ENCODE measurements at regions not wholly inside any gene's neighbourhood (a gene's known extent, or its start where the extent isn't known, plus 50 kb on each side); places are given as distances from the start of the nearest gene placed in this dataset.

DNA sequence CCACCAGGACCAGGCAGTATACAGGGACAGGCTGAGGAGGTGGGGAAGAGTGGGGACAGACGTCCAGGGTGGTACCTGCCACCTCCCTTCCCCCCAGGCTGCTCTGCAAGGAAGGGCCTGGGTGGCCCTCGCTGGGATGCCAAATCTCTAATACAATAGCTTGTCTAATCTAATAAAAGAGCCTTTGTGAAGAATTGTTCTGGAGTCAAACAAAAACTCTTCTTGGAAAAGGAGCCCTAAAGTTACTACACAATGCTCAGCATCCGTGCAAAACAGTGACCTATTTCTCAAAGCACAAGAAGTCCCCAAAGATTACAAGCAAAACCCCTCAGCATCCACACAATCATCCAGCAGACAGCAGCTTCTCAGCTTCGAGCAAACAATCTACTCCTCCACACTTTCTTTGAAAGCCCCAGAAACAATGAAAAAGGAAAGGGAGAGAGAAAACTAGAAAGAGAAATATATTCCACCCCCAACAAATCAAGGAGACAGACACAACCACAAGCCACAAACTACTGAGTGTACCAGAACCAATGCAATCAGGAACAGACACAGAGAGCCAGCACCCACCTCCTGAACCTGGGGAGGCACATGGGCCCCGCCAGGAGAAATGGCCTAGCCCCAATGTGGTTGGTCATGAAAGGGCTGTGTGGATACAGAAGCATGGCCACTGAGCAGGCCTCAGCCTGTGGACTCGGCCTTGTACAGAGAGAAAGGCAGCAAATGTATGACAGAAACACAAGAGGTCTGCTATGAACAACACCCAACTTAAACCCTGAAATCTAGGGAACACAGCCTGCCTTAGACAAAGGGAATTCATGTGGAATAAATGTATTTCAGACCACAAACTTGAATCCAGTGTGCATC, 177.1 kb upstream of the CHRNA7 start:
- no peak for FAIRE-seq
- DNase-seq (ENCODE audit: insufficient read length, low spot score): no peak

- DNase-seq (ENCODE audit: insufficient read length, low spot score) (no peak), FAIRE-seq (no peak)
Measured at GRCh38 chr15:31856581-31856980, 173.7 kb upstream of the CHRNA7 start.

GRCh38 chr15:31857194-31857593, 173.1 kb upstream of the CHRNA7 start:
- DNase-seq (ENCODE audit: insufficient read length, low spot score) (no peak), FAIRE-seq (no peak)

GRCh38 chr15:31858026-31858425, 172.3 kb upstream of the CHRNA7 start:
- DNase-seq (ENCODE audit: insufficient read length, low spot score): no peak
- no peak for FAIRE-seq

DNA sequence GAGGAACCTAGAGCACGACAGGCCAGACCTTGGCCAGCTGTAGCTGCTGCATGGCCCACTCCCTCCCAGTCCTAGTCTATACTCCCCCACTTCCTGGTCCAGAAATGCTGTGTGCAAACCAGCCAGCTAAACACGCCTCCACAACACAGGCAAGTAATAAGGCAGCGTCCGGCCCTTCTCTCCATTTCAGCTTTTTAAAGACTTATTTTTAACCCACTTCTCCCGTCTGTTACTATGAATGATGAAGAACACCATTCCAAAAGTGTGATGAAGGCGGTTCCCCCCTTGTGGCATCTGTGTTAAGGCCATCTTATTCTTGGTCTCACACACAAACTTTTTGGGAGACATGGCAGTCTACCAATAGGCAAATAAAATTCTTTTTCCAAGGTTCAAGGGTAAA, 164.1 kb upstream of the CHRNA7 start:
- FAIRE-seq (no peak), DNase-seq (ENCODE audit: insufficient read length, low spot score) (no peak)

GRCh38 chr15:31867536-31868442, 162.5 kb upstream of the CHRNA7 start:
- FAIRE-seq: peak; percentile 82
- DNase-seq (ENCODE audit: insufficient read length, low spot score): peak; percentile 36

- FAIRE-seq (no peak), DNase-seq (ENCODE audit: insufficient read length, low spot score) (no peak)
Measured at GRCh38 chr15:31869686-31870307, 160.5 kb upstream of the CHRNA7 start.

GRCh38 chr15:31870328-31871165, 159.8 kb upstream of the CHRNA7 start, which contains the start of gene OTUD7A:
TSS of gene OTUD7A (minus strand) at chr15:31870673.
- FAIRE-seq (peak; percentile 14), DNase-seq (ENCODE audit: insufficient read length, low spot score) (peak; percentile 83)

- DNase-seq (ENCODE audit: insufficient read length, low spot score): no peak
- peak; percentile 28 for FAIRE-seq
Measured at GRCh38 chr15:31871166-31871886, 159.0 kb upstream of the CHRNA7 start.

DNA sequence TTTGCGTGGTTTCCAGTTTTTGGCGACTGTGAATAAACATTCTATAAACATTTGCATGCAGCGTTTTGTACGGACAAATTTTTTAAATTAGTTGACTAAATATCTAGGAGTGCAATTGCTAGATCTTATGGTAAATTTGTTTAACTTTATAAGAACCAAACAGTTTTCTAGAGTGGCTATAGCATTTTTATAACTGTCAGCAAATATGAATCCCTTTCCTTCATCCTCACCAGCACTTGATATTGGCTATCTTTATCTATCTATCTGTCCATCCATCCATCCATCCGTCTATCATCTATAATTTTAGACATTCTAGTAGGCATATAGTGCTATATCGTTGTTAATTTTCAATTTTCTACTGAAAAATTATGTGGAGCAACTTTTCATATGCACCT, 158.4 kb upstream of the CHRNA7 start:
- DNase-seq (ENCODE audit: insufficient read length, low spot score) (no peak), FAIRE-seq (no peak)

DNA sequence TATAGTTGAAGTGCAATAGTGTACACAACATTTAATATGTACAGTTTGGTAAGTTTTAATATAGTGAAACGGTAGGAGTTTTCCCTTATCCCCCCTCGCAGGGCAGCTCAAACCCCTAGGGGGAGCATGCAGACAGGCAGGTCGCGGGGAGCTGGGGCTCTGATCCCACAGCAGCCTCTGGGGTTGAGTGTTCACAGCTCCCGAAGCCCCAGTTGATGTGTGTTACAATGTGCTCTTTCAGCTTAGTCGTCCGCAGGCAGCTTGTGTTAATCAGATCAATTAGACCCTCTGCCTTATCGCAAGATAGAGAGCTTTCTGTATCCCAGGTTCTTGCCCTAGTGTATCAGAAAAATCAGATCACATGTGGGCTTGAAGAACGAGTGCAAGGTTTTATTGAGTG, 143.1 kb upstream of the CHRNA7 start:
- DNase-seq (ENCODE audit: insufficient read length, low spot score) (no peak), FAIRE-seq (no peak)

- FAIRE-seq (no peak), DNase-seq (ENCODE audit: insufficient read length, low spot score) (no peak)
Measured at GRCh38 chr15:31892513-31892912, 137.8 kb upstream of the CHRNA7 start.

GRCh38 chr15:31893780-31894179, 136.5 kb upstream of the CHRNA7 start:
- FAIRE-seq (no peak), DNase-seq (ENCODE audit: insufficient read length, low spot score) (no peak)

DNA sequence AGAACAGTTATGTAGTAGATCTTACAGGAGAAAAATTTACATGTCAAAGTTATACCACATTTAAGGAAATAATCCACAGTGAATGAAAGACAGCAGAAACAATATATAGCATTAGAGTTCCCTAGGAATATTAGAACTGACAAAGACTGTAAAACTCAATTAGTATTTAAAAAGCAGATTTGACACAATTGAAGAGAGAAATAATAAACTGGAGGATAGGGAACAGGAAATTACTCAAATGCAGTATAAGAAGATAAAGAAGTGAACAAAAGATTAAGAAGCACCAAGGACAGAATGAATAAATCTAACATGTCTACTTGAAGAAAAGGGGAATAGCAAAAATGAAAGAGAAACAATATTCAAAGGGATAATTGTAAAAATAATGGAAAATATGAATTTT, 132.6 kb upstream of the CHRNA7 start:
- no peak for DNase-seq (ENCODE audit: insufficient read length, low spot score)
- no peak for FAIRE-seq

DNA sequence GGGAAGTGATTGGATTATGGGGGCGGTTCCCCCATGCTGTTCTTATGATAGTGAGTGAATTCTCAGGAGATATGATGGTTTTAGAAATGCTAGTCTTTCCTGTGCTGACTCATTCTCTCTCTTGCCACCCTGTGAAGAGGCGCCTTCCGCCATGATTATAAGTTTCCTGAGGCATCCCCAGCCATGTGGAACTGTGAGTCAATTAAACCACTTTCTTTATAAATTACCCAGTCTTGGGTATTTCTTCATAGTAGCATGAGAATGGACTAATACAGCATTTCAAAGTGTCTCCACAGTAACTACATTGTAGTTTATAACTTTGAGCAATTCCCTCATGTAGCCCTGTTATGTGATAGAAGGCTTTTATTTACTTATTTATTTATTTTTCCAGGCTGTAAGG, 128.8 kb upstream of the CHRNA7 start:
- DNase-seq (ENCODE audit: insufficient read length, low spot score): no peak
- FAIRE-seq: no peak

- DNase-seq (ENCODE audit: insufficient read length, low spot score) (no peak), FAIRE-seq (no peak)
Measured at GRCh38 chr15:31905054-31905453, 125.3 kb upstream of the CHRNA7 start.

DNA sequence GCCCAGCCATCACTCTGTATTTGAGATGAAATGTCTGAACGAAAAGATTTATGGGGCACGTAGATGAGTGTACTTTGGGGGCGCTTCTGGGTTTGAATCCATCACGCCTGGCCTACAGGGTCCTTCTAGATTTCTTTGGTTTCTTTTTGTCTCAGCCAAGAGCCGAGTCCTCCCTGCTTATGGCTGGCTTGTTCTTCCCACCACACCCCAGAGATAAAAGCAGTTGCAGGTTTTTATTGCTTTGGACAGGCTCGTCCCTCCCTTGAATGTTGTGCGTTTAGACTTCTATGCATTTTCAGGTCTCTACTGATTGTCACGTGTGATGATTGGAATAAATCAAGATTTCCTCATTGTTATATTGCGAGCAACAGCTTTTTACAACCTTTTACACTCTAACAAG, 104.8 kb upstream of the CHRNA7 start:
- no peak for FAIRE-seq
- DNase-seq (ENCODE audit: insufficient read length, low spot score): no peak

GRCh38 chr15:31930967-31931366, 99.3 kb upstream of the CHRNA7 start:
- FAIRE-seq: no peak

GRCh38 chr15:31932576-31932975, 97.7 kb upstream of the CHRNA7 start:
- no peak for DNase-seq (ENCODE audit: insufficient read length, low spot score)
- no peak for FAIRE-seq

More at GRCh38 chr15:31930967-31931366, 99.3 kb upstream of the CHRNA7 start:
- DNase-seq (ENCODE audit: insufficient read length, low spot score): no peak

GRCh38 chr15:31934821-31935220, 95.5 kb upstream of the CHRNA7 start:
- FAIRE-seq (no peak), DNase-seq (ENCODE audit: insufficient read length, low spot score) (no peak)
